PFSK-1 (cell line): ENCODE measurements at regions not wholly inside any gene's neighbourhood (a gene's known extent, or its start where the extent isn't known, plus 50 kb on each side); places are given as distances from the start of the nearest gene placed in this dataset.

Experiments
- POLR2AphosphoS5 ChIP-seq: IDR thresholded peaks from 2 replicates; pipeline ENCODE4 v1.6.1; 2012; ENCODE audit warnings: low read depth, mild to moderate bottlenecking, control low read depth, low read length, moderate library complexity
- SIN3A ChIP-seq: IDR thresholded peaks from 2 replicates; pipeline ENCODE4 v1.6.1; 2012; ENCODE audit warnings: mild to moderate bottlenecking, low read length, moderate library complexity, borderline replicate concordance; ENCODE audit not compliant: insufficient read depth
- TAF1 ChIP-seq: IDR thresholded peaks from 2 replicates; pipeline ENCODE4 v1.6.1; 2012; ENCODE audit warnings: low read length, control low read depth, borderline replicate concordance; ENCODE audit not compliant: insufficient read depth
- TF ChIP-seq, protein P1 (sequence below), 2 experiments: IDR thresholded peaks; 2 replicates each; pipeline versions ENCODE4 v1.6.1 to v1.8.0; 2011 to 2012; ENCODE audit warnings: low read depth in 2 of 2, low read length in 2 of 2, control low read depth in 1 of 2, inconsistent platforms in 1 of 2, mild to moderate bottlenecking in 1 of 2, moderate library complexity in 1 of 2; ENCODE audit not compliant: insufficient read depth in 1 of 2

DNA sequence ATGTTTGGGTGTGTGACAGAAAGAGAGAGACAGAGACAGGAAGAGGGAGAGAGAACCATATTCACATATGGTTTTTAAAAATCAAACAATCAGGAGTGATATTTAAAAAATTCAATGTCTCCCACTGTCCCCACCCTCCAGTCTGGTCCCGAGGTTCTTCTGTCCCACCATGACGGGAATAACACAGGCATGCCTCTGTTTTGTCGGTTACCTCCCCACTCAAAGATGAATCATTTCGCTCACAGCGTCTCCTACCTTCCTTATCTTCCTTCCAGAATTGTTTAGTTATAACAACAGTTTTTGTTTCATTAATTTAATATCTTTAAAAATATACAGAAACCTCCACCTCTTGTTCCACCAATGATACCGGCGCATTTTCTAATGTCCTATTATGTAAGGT is 113.0 kb downstream of the KCNF1 start:
- TF ChIP-seq, protein P1, sequence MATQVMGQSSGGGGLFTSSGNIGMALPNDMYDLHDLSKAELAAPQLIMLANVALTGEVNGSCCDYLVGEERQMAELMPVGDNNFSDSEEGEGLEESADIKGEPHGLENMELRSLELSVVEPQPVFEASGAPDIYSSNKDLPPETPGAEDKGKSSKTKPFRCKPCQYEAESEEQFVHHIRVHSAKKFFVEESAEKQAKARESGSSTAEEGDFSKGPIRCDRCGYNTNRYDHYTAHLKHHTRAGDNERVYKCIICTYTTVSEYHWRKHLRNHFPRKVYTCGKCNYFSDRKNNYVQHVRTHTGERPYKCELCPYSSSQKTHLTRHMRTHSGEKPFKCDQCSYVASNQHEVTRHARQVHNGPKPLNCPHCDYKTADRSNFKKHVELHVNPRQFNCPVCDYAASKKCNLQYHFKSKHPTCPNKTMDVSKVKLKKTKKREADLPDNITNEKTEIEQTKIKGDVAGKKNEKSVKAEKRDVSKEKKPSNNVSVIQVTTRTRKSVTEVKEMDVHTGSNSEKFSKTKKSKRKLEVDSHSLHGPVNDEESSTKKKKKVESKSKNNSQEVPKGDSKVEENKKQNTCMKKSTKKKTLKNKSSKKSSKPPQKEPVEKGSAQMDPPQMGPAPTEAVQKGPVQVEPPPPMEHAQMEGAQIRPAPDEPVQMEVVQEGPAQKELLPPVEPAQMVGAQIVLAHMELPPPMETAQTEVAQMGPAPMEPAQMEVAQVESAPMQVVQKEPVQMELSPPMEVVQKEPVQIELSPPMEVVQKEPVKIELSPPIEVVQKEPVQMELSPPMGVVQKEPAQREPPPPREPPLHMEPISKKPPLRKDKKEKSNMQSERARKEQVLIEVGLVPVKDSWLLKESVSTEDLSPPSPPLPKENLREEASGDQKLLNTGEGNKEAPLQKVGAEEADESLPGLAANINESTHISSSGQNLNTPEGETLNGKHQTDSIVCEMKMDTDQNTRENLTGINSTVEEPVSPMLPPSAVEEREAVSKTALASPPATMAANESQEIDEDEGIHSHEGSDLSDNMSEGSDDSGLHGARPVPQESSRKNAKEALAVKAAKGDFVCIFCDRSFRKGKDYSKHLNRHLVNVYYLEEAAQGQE (IDR thresholded peaks at IDR 0.05; ENCODE audit: insufficient read depth in 1 of 2, low read depth in 2 of 2, low read length in 2 of 2): no peak
- TF ChIP-seq SIN3A (no peak), TAF1 (no peak), POLR2AphosphoS5 (no peak)
